ENCODE measurements at regions not wholly inside any gene's neighbourhood (a gene's known extent, or its start where the extent isn't known, plus 50 kb on each side); places are given as distances from the start of the nearest gene placed in this dataset.
"Not testable (repeated sequence)": the region's sequence is repeated elsewhere in the genome, so short reads cannot be mapped to it uniquely, and the experiment has no call there.

DNA sequence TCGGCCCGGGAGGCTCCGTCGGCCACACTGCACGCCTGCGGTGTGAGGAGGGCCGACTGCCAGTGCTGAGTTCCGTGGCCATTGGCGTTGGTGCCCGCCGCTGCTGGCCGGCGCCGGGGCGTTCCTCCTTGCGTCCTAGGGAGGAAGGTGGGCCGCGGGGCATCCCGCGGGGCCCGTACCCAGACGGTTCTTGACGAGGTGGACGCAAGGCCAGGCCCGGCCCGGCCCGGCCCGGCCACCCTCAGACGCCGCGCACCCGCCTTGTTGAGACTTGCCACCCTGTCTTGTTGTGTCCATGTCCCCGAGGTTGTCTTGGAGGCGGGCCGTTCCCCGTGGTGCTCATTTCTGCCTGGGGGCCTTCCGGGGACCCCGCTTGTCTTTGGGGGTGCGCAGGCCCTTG, 282.0 kb upstream of the AGTR2 start:
- not testable (repeated sequence) for TF ChIP-seq POLR2A (IDR thresholded peaks at IDR 0.05; ENCODE audit: low read depth, low read length); POLR2AphosphoS5 (IDR thresholded peaks at IDR 0.05; ENCODE audit: low read depth, low read length); TAF1 (IDR thresholded peaks at IDR 0.05; ENCODE audit: low read depth, low read length); SPI1 (IDR thresholded peaks at IDR 0.05; ENCODE audit: low read depth, low read length); PAX5 (IDR thresholded peaks at IDR 0.05; ENCODE audit: insufficient read depth, low read length, severe bottlenecking)

All from GM12891 (cell line).